ENCODE measurements at regions not wholly inside any gene's neighbourhood (a gene's known extent, or its start where the extent isn't known, plus 50 kb on each side); places are given as distances from the start of the nearest gene placed in this dataset.

GRCh38 chr1:230517786-230518185 lies 91.7 kb upstream of the PGBD5 start:
- no peak overlapping the region for H3K4me3 ChIP-seq (ENCODE audit: low read length)
- DNase-seq (ENCODE audit: low read depth), result no peak
- no peak for TF ChIP-seq CTCF (conservative IDR thresholded peaks at IDR 0.05; ENCODE audit: low read depth, low read length)

GRCh38 chr1:230517326-230517725 lies 91.2 kb upstream of the PGBD5 start:
- TF ChIP-seq CTCF (conservative IDR thresholded peaks at IDR 0.05; ENCODE audit: low read depth, low read length), result no peak
- H3K4me3 ChIP-seq (ENCODE audit: low read length), result no peak overlapping the region
- DNase-seq (ENCODE audit: low read depth), result no peak

GRCh38 chr1:230516889-230517288 lies 90.8 kb upstream of the PGBD5 start:
- TF ChIP-seq CTCF (conservative IDR thresholded peaks at IDR 0.05; ENCODE audit: low read depth, low read length), result no peak
- H3K4me3 ChIP-seq (ENCODE audit: low read length), result no peak overlapping the region
- no peak for DNase-seq (ENCODE audit: low read depth)

GRCh38 chr1:230515451-230516145 lies 89.5 kb upstream of the PGBD5 start:
- no peak for TF ChIP-seq CTCF (conservative IDR thresholded peaks at IDR 0.05; ENCODE audit: low read depth, low read length)
- no peak for DNase-seq (ENCODE audit: low read depth)
- H3K4me3 ChIP-seq (ENCODE audit: low read length), result no peak overlapping the region

- no peak for DNase-seq (ENCODE audit: low read depth)
- no peak for TF ChIP-seq CTCF (conservative IDR thresholded peaks at IDR 0.05; ENCODE audit: low read depth, low read length)
- H3K4me3 ChIP-seq (ENCODE audit: low read length), result no peak overlapping the region
Measured at GRCh38 chr1:230510496-230510895, 84.4 kb upstream of the PGBD5 start.

- H3K4me3 ChIP-seq (ENCODE audit: low read length), result no peak overlapping the region
- TF ChIP-seq CTCF (conservative IDR thresholded peaks at IDR 0.05; ENCODE audit: low read depth, low read length), result no peak
- no peak for DNase-seq (ENCODE audit: low read depth)
Measured at GRCh38 chr1:230509281-230509977, 83.3 kb upstream of the PGBD5 start.
